Testis (tissue), 2 donors: ENCODE measurements at regions not wholly inside any gene's neighbourhood (a gene's known extent, or its start where the extent isn't known, plus 50 kb on each side); places are given as distances from the start of the nearest gene placed in this dataset.

Experiments
- DNase-seq: peaks from one replicate; pipeline ENCODE4 v3.0.0-alpha.2; 2019
- H3K27ac ChIP-seq, 2 donors: fragments of 200-600 bp; sonication (generic); one replicate each; pipeline ENCODE4 v1.5.1; 2019
- H3K27me3 ChIP-seq: fragments of 200-600 bp; sonication (generic); one replicate; pipeline ENCODE4 v1.5.1; 2019
- H3K36me3 ChIP-seq: fragments of 200-600 bp; sonication (generic); one replicate; pipeline ENCODE4 v1.5.1; 2017; ENCODE audit warnings: low read depth; ENCODE audit errors: missing control alignments
- H3K4me1 ChIP-seq: fragments of 200-600 bp; sonication (generic); one replicate; pipeline ENCODE4 v1.5.1; 2019
- H3K4me3 ChIP-seq, 2 donors: fragments of 200-600 bp; sonication (generic); one replicate each; pipeline ENCODE4 v1.5.1; 2017 to 2019
- H3K9me3 ChIP-seq: fragments of 200-600 bp; sonication (generic); one replicate; pipeline ENCODE4 v1.5.1; 2017
- CTCF ChIP-seq, 3 experiments: fragments of 450-650 bp in 2 of 3; fragments of 200-600 bp in 1 of 3; sonication (generic) in 1 of 3; IDR thresholded peaks; one replicate each; pipeline ENCODE4 v1.5.1; 2016 to 2019; ENCODE audit warnings: antibody characterized with exemption in 3 of 3, mild to moderate bottlenecking in 2 of 3, moderate library complexity in 1 of 3
- POLR2A ChIP-seq: fragments of 450-650 bp; IDR thresholded peaks from one replicate; pipeline ENCODE4 v1.6.1; 2017; ENCODE audit warnings: antibody characterized with exemption, mild to moderate bottlenecking, moderate library complexity
- WGBS, 2 donors: methylation state at CpG; one replicate each; pipeline ENCODE4 v1.1.5; 2018; 5-methylcytosine and 5-hydroxymethylcytosine counted together
- intact Hi-C: fragments of 100-400 bp; cut with DNase I; formaldehyde crosslinking; loops from one replicate; pipeline ENCODE4 v1.15.1; 2023; ENCODE audit warnings: low total_unique reads

GRCh38 chr3:99319450-99319849 is 318.9 kb upstream of the COL8A1 start:
- Histone ChIP-seq H3K9me3 (no peaks in the 10 kb centered on the region), H3K4me1 (no peaks in the 10 kb centered on the region), H3K27me3 (no peaks in the 10 kb centered on the region), H3K4me3 (no peak overlapping the region), H3K36me3 (no peaks in the 10 kb centered on the region), H3K27ac (no peak overlapping the region)
- intact Hi-C loops = no loop called here
- TF ChIP-seq CTCF (IDR thresholded peaks at IDR 0.05) (no peak), POLR2A (no peak)
- DNase-seq = no peak
- 78 to 80% methylated on average over 1 of the region's 1 CpG for WGBS, 2 donors

DNA sequence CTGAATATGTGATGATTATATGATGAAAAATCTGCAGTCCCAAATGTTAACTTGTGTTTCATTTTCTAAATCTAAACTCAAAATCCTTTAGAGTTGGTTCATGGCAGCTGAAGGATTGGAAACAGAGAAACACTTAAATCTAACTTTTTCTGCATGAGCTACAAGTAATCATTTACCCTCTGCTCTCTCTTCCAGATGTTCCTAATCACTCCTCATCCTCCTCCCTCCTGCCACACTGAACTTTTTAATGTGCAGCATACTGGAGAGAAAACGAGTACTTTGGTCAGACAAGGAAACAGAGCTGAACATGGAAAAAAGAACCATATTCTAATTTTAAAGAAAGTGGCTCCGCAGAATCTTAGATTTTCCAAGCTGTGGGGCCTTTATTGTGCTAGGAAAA is 321.2 kb upstream of the COL8A1 start:
- intact Hi-C loops = no loop called here
- no peak for DNase-seq
- H3K36me3 ChIP-seq = no peaks in the 10 kb centered on the region
- no peaks in the 10 kb centered on the region for H3K27me3 ChIP-seq
- WGBS, 2 donors = 52 to 57% methylated on average over 2 of the region's 2 CpGs
- TF ChIP-seq CTCF (IDR thresholded peaks at IDR 0.05) (no peak), POLR2A (no peak)
- no peaks in the 10 kb centered on the region for H3K9me3 ChIP-seq
- H3K4me1 ChIP-seq = no peaks in the 10 kb centered on the region
- no peak overlapping the region for H3K4me3 ChIP-seq
- no peak overlapping the region for H3K27ac ChIP-seq

- WGBS, 2 donors = 83 to 84% methylated on average over 3 of the region's 3 CpGs
- H3K27ac ChIP-seq = no peak overlapping the region
- TF ChIP-seq POLR2A (no peak), CTCF (IDR thresholded peaks at IDR 0.05) (no peak)
- no peaks in the 10 kb centered on the region for H3K36me3 ChIP-seq
- no peaks in the 10 kb centered on the region for H3K4me1 ChIP-seq
- intact Hi-C loops = no loop called here
- H3K27me3 ChIP-seq = no peaks in the 10 kb centered on the region
- H3K4me3 ChIP-seq = no peak overlapping the region
- H3K9me3 ChIP-seq = no peaks in the 10 kb centered on the region
- DNase-seq = no peak
These were observed 322.5 kb upstream of the COL8A1 start for GRCh38 chr3:99315896-99316295.

DNA sequence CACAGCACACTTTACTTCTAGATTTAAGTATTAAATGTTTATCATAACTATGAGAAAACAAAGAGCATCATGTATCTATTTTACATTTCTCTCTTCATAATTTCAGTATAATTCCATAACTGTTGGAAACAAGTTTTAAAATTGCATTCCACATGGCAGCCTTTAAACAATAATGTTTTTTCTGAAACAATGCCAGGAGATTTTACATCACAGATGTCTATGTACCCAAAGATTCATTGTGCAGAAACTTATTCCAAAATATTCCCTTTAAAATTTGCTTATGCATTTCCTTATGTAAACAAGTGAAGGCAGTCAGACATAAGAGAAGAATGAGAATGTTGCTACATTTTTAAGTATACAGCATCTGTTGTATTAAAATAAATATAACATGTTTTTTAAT is 324.9 kb upstream of the COL8A1 start:
- Histone ChIP-seq H3K4me1 (no peaks in the 10 kb centered on the region), H3K36me3 (no peaks in the 10 kb centered on the region), H3K27ac (no peak overlapping the region), H3K4me3 (no peak overlapping the region), H3K27me3 (no peaks in the 10 kb centered on the region), H3K9me3 (no peaks in the 10 kb centered on the region)
- TF ChIP-seq POLR2A = no peak
- TF ChIP-seq CTCF (IDR thresholded peaks at IDR 0.05) = no peak
- intact Hi-C loops = no loop called here
- DNase-seq = no peak

- Histone ChIP-seq H3K36me3 (no peaks in the 10 kb centered on the region), H3K27ac (no peak overlapping the region), H3K27me3 (no peaks in the 10 kb centered on the region), H3K9me3 (no peaks in the 10 kb centered on the region), H3K4me1 (no peaks in the 10 kb centered on the region), H3K4me3 (no peak overlapping the region)
- TF ChIP-seq CTCF (IDR thresholded peaks at IDR 0.05) (no peak), POLR2A (no peak)
- no peak for DNase-seq
- intact Hi-C loops = no loop called here
- WGBS, 2 donors = 73 to 86% methylated on average over 1 of the region's 1 CpG
These were observed 339.7 kb upstream of the COL8A1 start for GRCh38 chr3:99298661-99299060.
